ENCODE measurements at regions not wholly inside any gene's neighbourhood (a gene's known extent, or its start where the extent isn't known, plus 50 kb on each side); places are given as distances from the start of the nearest gene placed in this dataset.

GRCh38 chr2:8281950-8282857 lies 399.7 kb upstream of the ID2 start:
- ChIA-PET POLR2A (no interaction called here), CTCF (interaction anchor here (0.6 to 1.3 kb wide), 2 partner anchors 9 to 740 kb away, joined by 3 read pairs; no protein-coding TSS in a partner anchor)
- Histone ChIP-seq H3K4me3 (no peak overlapping the region), H3K4me2 (no peak overlapping the region), H3K4me1 (no peaks in the 10 kb centered on the region), H3K9me3 (no peaks in the 10 kb centered on the region), H3K27ac (no peak overlapping the region)
- TF ChIP-seq SREBF2 (IDR thresholded peaks at IDR 0.05) (no peak), ESRRA (IDR thresholded peaks at IDR 0.05; ENCODE audit: borderline replicate concordance, low read length) (no peak), BCL3 (IDR thresholded peaks at IDR 0.05) (no peak), CHD2 (IDR thresholded peaks at IDR 0.05; ENCODE audit: low read length, partially characterized antibody) (no peak), HOXA7 (CRISPR knock-in tag; IDR thresholded peaks at IDR 0.05) (no peak), RARB (CRISPR knock-in tag; IDR thresholded peaks at IDR 0.05) (no peak), CBX2 (IDR thresholded peaks at IDR 0.05; ENCODE audit: borderline replicate concordance, low read depth) (no peak), PHF8 (IDR thresholded peaks at IDR 0.05; ENCODE audit: borderline replicate concordance, low read depth) (no peak), FOXS1 (CRISPR knock-in tag; IDR thresholded peaks at IDR 0.05) (no peak), BHLHE40 (IDR thresholded peaks at IDR 0.05; ENCODE audit: low read depth, low read length) (no peak)
- TF ChIP-seq, protein P1, sequence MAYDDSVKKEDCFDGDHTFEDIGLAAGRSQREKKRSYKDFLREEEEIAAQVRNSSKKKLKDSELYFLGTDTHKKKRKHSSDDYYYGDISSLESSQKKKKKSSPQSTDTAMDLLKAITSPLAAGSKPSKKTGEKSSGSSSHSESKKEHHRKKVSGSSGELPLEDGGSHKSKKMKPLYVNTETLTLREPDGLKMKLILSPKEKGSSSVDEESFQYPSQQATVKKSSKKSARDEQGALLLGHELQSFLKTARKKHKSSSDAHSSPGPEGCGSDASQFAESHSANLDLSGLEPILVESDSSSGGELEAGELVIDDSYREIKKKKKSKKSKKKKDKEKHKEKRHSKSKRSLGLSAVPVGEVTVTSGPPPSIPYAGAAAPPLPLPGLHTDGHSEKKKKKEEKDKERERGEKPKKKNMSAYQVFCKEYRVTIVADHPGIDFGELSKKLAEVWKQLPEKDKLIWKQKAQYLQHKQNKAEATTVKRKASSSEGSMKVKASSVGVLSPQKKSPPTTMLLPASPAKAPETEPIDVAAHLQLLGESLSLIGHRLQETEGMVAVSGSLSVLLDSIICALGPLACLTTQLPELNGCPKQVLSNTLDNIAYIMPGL (CRISPR knock-in tag; IDR thresholded peaks at IDR 0.05; ENCODE audit: borderline replicate concordance): no peak
- TF ChIP-seq, protein P2, sequence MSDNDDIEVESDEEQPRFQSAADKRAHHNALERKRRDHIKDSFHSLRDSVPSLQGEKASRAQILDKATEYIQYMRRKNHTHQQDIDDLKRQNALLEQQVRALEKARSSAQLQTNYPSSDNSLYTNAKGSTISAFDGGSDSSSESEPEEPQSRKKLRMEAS (IDR thresholded peaks at IDR 0.05): no peak
- TF ChIP-seq, protein P3, sequence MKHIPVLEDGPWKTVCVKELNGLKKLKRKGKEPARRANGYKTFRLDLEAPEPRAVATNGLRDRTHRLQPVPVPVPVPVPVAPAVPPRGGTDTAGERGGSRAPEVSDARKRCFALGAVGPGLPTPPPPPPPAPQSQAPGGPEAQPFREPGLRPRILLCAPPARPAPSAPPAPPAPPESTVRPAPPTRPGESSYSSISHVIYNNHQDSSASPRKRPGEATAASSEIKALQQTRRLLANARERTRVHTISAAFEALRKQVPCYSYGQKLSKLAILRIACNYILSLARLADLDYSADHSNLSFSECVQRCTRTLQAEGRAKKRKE (CRISPR knock-in tag; IDR thresholded peaks at IDR 0.05; ENCODE audit: low read depth): no peak
- ATAC-seq (no peak), DNase-seq (ENCODE audit: low read depth in 1 of 2, low spot score in 1 of 2) (no peak), FAIRE-seq (no peak)
- WGBS (ENCODE audit: missing lambda C conversion rate): 83% methylated on average over 25 of the region's 25 CpGs

GRCh38 chr2:8282858-8283252 lies 399.0 kb upstream of the ID2 start:
- Histone ChIP-seq H3K4me3 (no peak overlapping the region), H3K4me1 (no peaks in the 10 kb centered on the region), H3K27ac (no peak overlapping the region), H3K4me2 (no peak overlapping the region), H3K9me3 (no peaks in the 10 kb centered on the region)
- FAIRE-seq (no peak), ATAC-seq (no peak), DNase-seq (ENCODE audit: low read depth in 1 of 2, low spot score in 1 of 2) (no peak)
- CTCF ChIA-PET: interaction anchor here (0.9 kb wide), 1 partner anchor 11 kb away, joined by 4 read pairs; no protein-coding TSS in a partner anchor
- no peak for TF ChIP-seq TFCP2L1 (CRISPR knock-in tag; IDR thresholded peaks at IDR 0.05)
- no peak for TF ChIP-seq HOXA7 (CRISPR knock-in tag; IDR thresholded peaks at IDR 0.05)
- TF ChIP-seq, protein P2 (IDR thresholded peaks at IDR 0.05): no peak
- no peak for TF ChIP-seq NPAS2 (CRISPR knock-in tag; IDR thresholded peaks at IDR 0.05; ENCODE audit: borderline replicate concordance)
- no peak for TF ChIP-seq SMC3 (IDR thresholded peaks at IDR 0.05)
- TF ChIP-seq JUNB (IDR thresholded peaks at IDR 0.05): no peak
- no peak for TF ChIP-seq TP53 (CRISPR knock-in tag; IDR thresholded peaks at IDR 0.05)
- TF ChIP-seq ZC3H11A (IDR thresholded peaks at IDR 0.05): no peak
- no peak for TF ChIP-seq RCOR1 (IDR thresholded peaks at IDR 0.05; ENCODE audit: low read depth, low read length)
- no peak for TF ChIP-seq BHLHE40 (IDR thresholded peaks at IDR 0.05; ENCODE audit: low read depth, low read length)
- no peak for TF ChIP-seq EHF (CRISPR knock-in tag; IDR thresholded peaks at IDR 0.05)
- no peak for TF ChIP-seq HDAC2 (IDR thresholded peaks at IDR 0.05)
- TF ChIP-seq CBX8 (IDR thresholded peaks at IDR 0.05): no peak
- no peak for TF ChIP-seq CHD4 (IDR thresholded peaks at IDR 0.05; ENCODE audit: borderline replicate concordance)
- 88% methylated on average over 13 of the region's 13 CpGs for WGBS (ENCODE audit: missing lambda C conversion rate)
- POLR2A ChIA-PET: no interaction called here
